MM.1S (cell line): ENCODE measurements at regions not wholly inside any gene's neighbourhood (a gene's known extent, or its start where the extent isn't known, plus 50 kb on each side); places are given as distances from the start of the nearest gene placed in this dataset.

Experiments
- DNase-seq: peaks from one replicate; pipeline ENCODE4 v3.0.0-alpha.2; 2015
- H2AFZ ChIP-seq: fragments of 300-600 bp; sonication (generic); 2 replicates; pipeline ENCODE4 v1.6.0; 2016; ENCODE audit warnings: antibody characterized with exemption, low read length
- H3F3A ChIP-seq: fragments of 300-600 bp; sonication (generic); 2 replicates; pipeline ENCODE4 v1.6.1; 2016; ENCODE audit warnings: mild to moderate bottlenecking, antibody characterized with exemption, low read length, moderate library complexity, mixed read lengths; ENCODE audit not compliant: insufficient read depth
- H3K27ac ChIP-seq: fragments of 300-600 bp; sonication (generic); 2 replicates; pipeline ENCODE4 v1.5.1; 2016; ENCODE audit warnings: mild to moderate bottlenecking, low read length
- H3K27me3 ChIP-seq: fragments of 300-600 bp; sonication (generic); replicated peaks from 2 replicates; pipeline ENCODE4 v1.6.0; 2016; ENCODE audit warnings: low read length; ENCODE audit not compliant: insufficient read depth
- H3K36me3 ChIP-seq: fragments of 300-600 bp; sonication (generic); replicated peaks from 2 replicates; pipeline ENCODE4 v1.6.1; 2016; ENCODE audit warnings: mild to moderate bottlenecking, low read length, mixed read lengths; ENCODE audit not compliant: insufficient read depth
- H3K4me1 ChIP-seq: fragments of 300-600 bp; sonication (generic); 2 replicates; pipeline ENCODE4 v1.6.1; 2016; ENCODE audit warnings: low read length, mixed read lengths
- H3K4me2 ChIP-seq: fragments of 300-600 bp; sonication (generic); 2 replicates; pipeline ENCODE4 v1.6.0; 2016; ENCODE audit warnings: low read depth, low read length
- H3K4me3 ChIP-seq: fragments of 300-600 bp; sonication (generic); 2 replicates; pipeline ENCODE4 v1.5.1; 2016; ENCODE audit warnings: low read length, mixed read lengths
- H3K79me2 ChIP-seq: fragments of 300-600 bp; sonication (generic); 2 replicates; pipeline ENCODE4 v1.6.1; 2016; ENCODE audit warnings: mixed run types, low read length, mixed read lengths
- H3K9ac ChIP-seq: fragments of 300-600 bp; sonication (generic); 2 replicates; pipeline ENCODE4 v1.6.1; 2016; ENCODE audit warnings: low read length, mixed read lengths
- H3K9me2 ChIP-seq: fragments of 300-600 bp; sonication (generic); replicated peaks from 2 replicates; pipeline ENCODE4 v1.6.1; 2016; ENCODE audit warnings: mild to moderate bottlenecking, low read length, mixed read lengths; ENCODE audit not compliant: insufficient read depth
- H3K9me3 ChIP-seq: fragments of 300-600 bp; sonication (generic); replicated peaks from 2 replicates; pipeline ENCODE4 v1.6.1; 2016; ENCODE audit warnings: mild to moderate bottlenecking, low read length, mixed read lengths; ENCODE audit not compliant: insufficient read depth
- H4K20me1 ChIP-seq: fragments of 300-600 bp; sonication (generic); 2 replicates; pipeline ENCODE4 v1.6.1; 2016; ENCODE audit warnings: mild to moderate bottlenecking, low read length, moderate library complexity, mixed read lengths; ENCODE audit not compliant: insufficient read depth
- CTCF ChIP-seq: fragments of 300-600 bp; sonication (generic); IDR thresholded peaks from 2 replicates; pipeline ENCODE4 v1.5.1; 2016; ENCODE audit warnings: antibody characterized with exemption, low read length, mixed read lengths
- EZH2 ChIP-seq: fragments of 300-600 bp; sonication (generic); optimal IDR thresholded peaks from 2 replicates; pipeline ENCODE3; 2017; ENCODE audit warnings: low read depth, mild to moderate bottlenecking, antibody characterized with exemption, low read length, mixed read lengths
- EZH2phosphoT487 ChIP-seq: fragments of 300-600 bp; sonication (generic); IDR thresholded peaks from 2 replicates; pipeline ENCODE4 v1.6.1; 2018; ENCODE audit warnings: antibody characterized with exemption, low read length

GRCh38 chr7:153543232-153543631 is 509.0 kb upstream of the DPP6 start:
- Histone ChIP-seq H2AFZ (no peak overlapping the region), H3K4me2 (no peak overlapping the region), H3K9ac (no peak overlapping the region), H3K79me2 (no peaks in the 10 kb centered on the region), H3K4me1 (no peaks in the 10 kb centered on the region), H3K36me3 (no peaks in the 10 kb centered on the region), H3F3A (no peaks in the 10 kb centered on the region), H3K4me3 (no peak overlapping the region), H3K27me3 (no peaks in the 10 kb centered on the region), H4K20me1 (no peaks in the 10 kb centered on the region), H3K27ac (no peak overlapping the region), H3K9me2 (no peaks in the 10 kb centered on the region), H3K9me3 (no peaks in the 10 kb centered on the region)
- TF ChIP-seq EZH2phosphoT487 (no peak), EZH2 (no peak), CTCF (no peak)
- DNase-seq, result no peak

- Histone ChIP-seq H3K9ac (no peak overlapping the region), H4K20me1 (no peaks in the 10 kb centered on the region), H3K4me1 (no peaks in the 10 kb centered on the region), H3F3A (no peaks in the 10 kb centered on the region), H3K4me2 (no peak overlapping the region), H3K36me3 (no peaks in the 10 kb centered on the region), H3K27ac (no peak overlapping the region), H2AFZ (no peak overlapping the region), H3K4me3 (no peak overlapping the region), H3K27me3 (no peaks in the 10 kb centered on the region), H3K9me2 (no peaks in the 10 kb centered on the region), H3K79me2 (no peaks in the 10 kb centered on the region), H3K9me3 (no peaks in the 10 kb centered on the region)
- no peak for TF ChIP-seq EZH2
- no peak for TF ChIP-seq CTCF
- TF ChIP-seq EZH2phosphoT487, result no peak
- DNase-seq, result no peak
These were observed 502.0 kb upstream of the DPP6 start for GRCh38 chr7:153550173-153550572.

GRCh38 chr7:153564391-153564790 is 487.8 kb upstream of the DPP6 start:
- Histone ChIP-seq H2AFZ (no peak overlapping the region), H3K9me3 (no peaks in the 10 kb centered on the region), H3K79me2 (no peaks in the 10 kb centered on the region), H3K27ac (no peak overlapping the region), H3K4me2 (no peak overlapping the region), H3K9me2 (no peaks in the 10 kb centered on the region), H3F3A (no peaks in the 10 kb centered on the region), H3K4me1 (no peaks in the 10 kb centered on the region), H3K9ac (no peak overlapping the region), H3K27me3 (no peaks in the 10 kb centered on the region), H3K36me3 (no peaks in the 10 kb centered on the region), H3K4me3 (no peak overlapping the region), H4K20me1 (no peaks in the 10 kb centered on the region)
- TF ChIP-seq EZH2 (no peak), CTCF (no peak), EZH2phosphoT487 (no peak)
- no peak for DNase-seq
